Stimulated activated CD4-positive, alpha-beta T cell treated with anti-CD3 and anti-CD28 coated beads, Interleukin-1b, Interleukin-23, amount 100 ng/mL, for 24 hours (primary cell): ENCODE measurements at regions not wholly inside any gene's neighbourhood (a gene's known extent, or its start where the extent isn't known, plus 50 kb on each side); places are given as distances from the start of the nearest gene placed in this dataset.

Experiments
- DNase-seq, 4 experiments: peaks; one replicate each; pipeline ENCODE4 v3.0.0-alpha.2; 2020; ENCODE audit warnings: low read depth in 4 of 4, low spot score in 1 of 4

DNA sequence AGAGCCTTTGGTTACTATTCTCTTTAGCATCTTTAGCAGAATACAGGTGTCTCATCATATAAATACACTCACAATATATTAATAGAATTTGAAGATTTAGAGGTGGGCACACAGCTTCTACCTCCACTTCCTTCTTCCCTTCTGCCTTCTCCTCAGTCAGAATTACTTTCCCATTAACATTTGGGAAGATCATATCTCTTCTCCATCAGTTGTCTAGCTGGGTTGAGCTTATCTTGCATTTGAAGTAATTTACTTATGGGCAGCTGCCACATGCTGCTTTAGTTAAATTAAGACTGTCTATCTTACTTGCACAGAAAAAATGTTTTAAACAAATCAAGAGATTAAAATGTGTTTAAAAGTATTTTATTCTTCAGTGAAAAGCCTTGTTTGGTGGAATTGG is 110.1 kb upstream of the ASIC2 start:
- DNase-seq, result no peak

DNA sequence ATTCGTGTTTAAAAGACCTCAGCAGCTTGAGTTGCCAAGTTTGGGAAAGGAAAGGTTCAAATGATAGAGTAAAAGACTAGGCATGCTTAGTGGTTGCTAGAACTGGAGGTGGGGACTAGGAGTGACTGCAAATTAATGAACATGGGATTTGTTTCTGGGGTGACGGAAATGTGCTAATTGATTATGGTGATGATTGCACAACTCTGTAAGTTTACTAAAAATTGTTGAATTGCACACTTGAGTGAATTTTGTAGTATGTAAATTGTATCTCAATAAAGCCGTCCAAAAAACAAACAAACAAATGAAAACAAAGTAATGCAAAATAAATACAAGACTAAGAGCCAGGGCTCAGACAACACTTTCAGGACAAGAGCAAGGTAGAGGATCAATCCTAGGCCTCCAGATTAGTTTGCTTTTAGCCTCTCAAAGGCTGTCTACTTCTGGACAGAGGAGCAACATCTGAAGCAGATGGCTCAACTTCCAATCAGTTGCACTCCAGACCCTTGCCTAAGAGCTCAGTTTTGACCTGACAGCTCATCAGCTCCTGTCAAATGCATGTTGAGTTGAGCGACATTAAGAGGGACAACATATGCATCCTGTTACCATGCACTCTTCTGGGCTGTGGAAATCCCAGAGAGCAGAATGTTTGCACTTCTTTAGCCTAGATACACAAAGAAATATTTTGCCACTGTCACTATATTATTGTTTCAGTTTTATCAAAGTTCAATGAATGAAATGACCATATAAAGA is 111.2 kb upstream of the ASIC2 start:
- no peak for DNase-seq

DNA sequence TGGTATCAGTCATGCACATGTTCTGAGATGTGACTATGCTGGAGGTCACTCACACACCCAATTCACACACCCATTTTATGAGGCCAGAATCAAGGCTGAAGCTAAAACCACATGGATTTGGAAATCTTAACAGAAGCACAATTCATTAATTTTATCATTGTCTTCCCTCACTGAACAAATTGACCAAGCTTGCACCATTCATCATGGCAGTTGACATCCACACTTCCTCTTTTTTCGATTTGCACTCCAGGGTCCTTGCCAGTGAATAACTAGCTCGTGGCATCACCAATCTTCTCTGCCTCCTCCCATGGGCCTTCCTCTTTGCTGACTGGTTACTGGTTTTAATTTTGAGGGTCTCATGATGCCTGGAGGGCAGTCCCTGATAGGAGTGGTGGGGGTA is 123.0 kb upstream of the ASIC2 start:
- DNase-seq, result no peak

DNA sequence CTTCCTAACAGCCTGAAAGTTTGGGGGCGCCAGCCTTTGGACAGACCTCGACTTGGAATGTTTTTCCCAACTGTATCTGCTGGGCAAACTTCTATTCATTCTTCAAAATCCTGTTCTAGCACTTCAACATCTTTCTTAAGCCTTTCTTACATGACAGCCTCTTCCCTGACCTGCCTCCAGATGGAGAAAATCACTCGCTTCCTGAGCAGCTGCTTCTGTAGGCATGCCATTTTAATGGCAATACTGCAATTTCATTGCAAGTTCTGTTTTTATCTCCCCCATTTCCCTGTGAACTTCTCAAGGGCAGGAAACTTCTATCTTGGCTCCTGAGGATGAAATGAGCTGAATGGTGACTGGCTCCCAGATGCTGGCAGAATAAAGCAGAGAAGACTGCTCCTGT is 128.8 kb upstream of the ASIC2 start:
- DNase-seq, result no peak

DNA sequence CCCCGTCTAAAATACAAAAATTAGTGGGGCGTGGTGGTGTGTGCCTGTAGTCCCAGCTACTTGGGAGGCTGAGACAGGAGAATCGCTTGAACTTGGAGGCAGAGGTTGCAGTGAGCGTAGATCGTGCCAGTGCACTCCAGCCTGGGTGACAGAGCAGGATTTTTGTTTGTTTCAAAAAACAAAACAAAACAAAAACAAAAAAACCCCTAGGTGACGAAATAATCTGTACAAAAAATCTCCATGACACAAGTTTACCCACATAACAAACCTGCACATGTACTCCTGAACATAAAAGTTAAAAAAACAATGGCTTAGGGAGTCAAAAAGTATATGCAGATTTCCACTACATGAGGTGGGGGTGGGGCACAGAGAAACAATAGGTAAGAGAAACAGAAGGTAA is 140.5 kb upstream of the ASIC2 start:
- DNase-seq, result no peak

DNA sequence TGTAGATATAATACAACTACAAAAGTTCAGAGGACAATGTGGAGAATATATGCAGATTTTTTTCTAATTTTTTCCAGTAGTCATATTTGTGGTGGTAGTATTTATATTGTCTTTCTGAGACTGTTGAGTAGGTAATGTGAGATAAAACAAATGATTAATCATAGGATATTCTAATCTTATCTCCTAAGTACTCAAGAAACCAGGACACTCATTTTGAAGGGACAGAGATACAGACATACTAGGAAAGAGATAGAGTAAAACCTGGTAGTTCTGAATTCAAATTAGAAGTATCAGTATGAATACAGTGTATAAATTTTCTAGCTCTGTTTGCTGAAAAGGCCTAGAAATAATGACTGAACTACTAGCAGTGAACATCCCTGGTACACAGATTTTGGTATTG is 141.7 kb upstream of the ASIC2 start:
- DNase-seq, result no peak

DNA sequence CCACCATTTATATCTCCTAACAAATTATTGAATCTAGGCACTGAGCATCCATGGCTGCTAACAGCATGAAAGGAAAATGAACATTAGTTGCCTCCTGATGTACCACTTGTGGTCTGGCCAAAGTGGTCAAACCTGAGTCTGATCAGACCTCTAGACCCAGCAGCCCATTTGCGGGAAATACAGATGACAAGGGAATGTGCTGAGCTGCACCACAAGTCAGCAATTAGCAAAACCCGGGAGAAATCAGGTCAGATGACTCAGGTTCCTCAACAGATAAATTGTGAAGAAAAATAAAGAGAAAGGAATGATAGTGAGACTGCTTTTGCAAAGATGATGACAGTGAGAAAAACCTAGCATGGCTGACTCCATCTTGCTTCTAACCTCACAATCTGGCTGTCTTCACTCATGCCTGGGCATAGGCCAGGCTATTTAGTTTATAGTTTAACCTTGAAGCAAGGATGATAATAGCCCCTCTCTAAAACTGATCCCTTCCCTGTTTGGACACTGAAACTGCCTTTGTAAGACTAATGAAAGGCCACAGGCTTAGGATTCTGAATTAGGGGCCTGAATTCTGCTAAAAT is 142.7 kb upstream of the ASIC2 start:
- DNase-seq, result no peak

DNA sequence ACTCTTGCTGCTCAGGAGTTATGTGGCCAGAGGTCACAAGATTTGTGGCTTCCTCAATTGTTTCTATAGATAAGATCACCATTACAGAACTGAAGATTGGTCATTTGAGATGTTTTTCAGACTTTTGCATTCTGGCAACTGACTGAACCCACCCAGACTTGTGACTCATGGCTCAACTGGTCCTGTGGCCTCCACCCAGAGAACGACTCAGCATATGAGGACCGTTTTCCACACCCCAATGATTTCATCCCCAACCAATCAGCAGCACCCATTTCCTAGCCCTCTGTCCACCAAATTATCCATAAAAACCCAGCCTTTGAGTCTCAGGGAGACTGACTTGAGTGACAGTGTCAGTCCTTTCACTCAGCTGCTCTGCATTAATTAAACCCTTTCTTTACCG is 143.2 kb upstream of the ASIC2 start:
- no peak for DNase-seq

DNA sequence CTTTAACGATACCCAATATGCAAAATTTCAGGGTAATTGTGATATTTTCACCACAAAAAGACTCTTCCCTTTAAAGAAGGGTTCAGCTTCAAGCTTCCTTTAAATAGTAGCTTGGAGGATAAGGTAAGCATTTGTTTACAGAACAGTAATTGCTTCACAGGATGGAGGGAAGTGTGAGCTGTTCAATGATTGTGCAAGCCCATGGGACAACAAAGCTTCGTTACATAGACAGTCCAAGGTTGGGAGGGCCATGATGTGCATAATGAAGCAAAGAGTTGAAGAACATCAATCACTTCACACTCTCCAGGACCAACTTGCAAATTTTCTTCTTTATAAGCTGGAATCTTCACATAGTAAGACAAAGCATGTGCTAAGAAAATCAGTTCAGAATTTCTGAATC is 145.0 kb upstream of the ASIC2 start:
- DNase-seq, result no peak

DNA sequence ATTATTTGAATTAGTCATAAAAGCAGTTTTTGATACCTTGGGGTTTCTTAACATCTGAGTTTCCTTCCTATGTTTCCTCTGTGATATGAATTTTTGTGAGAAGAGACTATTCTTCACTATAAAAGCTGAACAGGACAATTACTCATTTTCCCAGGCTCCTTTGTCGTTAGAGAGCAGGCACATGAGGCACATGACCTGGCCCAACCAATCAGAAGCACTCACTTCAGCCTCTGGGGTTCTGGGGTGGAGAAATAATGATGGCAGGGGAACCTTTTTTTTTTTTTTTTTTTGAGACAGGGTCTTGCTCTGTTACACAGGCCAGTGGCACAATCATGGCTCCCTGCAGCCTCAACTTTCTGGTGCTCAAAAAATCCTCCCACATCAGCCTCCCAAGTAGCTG is 145.5 kb upstream of the ASIC2 start:
- no peak for DNase-seq

DNA sequence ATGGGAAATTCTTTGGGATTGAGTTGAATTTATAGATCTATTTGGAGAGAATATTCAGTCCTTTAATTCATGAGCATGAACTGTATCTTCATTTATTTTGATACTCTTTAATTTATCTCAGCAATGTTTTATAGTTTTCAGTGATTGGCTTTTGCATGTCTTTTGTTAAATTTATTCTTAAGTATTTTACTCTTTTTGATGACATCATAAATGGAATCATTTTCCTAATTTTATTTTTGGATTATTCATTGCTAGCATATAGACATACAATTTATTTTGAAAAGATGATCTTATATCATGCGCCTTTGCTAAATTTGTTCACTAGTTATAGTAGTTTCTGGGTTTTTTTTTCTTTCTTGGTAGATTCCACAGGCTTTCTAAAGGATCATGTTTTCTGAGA is 149.2 kb upstream of the ASIC2 start:
- DNase-seq, result no peak

DNA sequence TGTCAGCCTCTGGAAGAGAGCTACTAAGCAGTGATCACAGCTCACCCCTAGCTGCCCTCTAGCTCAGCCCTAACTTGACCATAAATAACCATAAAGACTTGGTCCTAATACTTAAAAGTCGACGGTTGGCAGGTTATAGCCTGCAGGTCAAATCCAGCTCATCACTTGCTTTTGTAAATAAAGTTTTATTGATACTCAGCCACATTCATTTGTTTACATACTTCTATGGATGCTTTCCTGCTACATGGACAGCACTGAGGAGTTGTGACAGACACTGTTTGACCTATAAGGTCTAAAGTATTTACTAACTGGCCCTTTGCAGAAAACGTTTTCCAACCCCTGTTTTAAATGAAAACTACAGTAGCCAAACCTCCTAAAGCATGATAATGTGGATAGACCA is 151.6 kb upstream of the ASIC2 start:
- DNase-seq, result no peak

DNA sequence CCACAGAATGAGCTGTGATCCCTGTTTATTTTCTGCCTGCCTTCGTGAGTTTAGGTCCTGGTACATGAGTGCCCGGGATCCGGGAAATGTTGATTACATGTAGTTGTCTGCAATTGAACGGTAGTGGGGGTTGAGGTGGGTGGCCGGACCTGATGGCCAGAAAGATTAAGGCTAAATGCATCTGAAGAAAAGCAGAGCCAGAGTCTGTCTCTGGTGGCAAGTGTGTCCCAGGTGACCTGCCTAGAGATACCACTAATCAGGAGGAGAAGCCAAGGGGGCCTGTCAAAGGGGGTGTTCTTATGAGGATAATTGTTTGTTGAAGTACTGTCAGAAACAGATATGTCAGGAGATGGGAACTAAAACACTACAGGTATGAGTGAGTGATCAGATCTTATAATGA is 154.0 kb upstream of the ASIC2 start:
- DNase-seq, result no peak

DNA sequence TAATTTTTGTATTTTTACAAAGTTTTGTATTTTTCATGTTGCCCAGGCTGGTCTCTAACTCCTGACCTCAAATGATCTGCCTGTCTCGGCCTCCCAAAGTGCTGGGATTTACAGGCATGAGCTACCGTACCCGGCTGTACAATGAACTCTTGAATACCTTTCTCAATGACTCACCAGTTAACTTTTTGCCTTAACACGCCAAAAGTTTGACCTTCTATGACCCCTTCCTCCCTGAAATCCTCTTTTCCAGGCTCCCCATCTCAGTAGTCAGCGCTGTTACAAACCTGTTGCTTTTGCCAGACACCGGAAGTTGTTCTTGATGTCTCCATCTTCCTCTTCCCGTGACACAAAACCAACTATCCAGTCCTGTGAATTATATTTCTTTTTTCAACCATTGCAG is 158.1 kb upstream of the ASIC2 start:
- no peak for DNase-seq

DNA sequence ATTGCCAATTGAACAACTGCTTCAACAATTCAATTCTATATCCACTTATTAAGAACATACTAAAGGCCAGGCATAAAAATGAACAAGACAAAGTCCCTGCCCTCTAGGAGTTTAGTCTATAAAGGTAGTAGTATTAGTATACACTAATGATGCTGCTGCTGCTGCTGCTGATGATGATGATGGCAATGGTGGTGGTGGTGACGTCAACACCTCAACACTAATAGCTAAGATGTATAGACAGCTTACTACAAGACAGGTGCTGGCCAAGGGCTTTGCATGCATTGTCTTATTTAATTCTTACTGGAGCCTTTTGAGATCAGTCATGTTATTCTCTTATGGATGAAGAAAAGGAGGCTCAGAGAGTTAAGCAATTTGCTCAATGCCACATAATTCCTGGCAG is 164.4 kb upstream of the ASIC2 start:
- DNase-seq, result no peak

DNA sequence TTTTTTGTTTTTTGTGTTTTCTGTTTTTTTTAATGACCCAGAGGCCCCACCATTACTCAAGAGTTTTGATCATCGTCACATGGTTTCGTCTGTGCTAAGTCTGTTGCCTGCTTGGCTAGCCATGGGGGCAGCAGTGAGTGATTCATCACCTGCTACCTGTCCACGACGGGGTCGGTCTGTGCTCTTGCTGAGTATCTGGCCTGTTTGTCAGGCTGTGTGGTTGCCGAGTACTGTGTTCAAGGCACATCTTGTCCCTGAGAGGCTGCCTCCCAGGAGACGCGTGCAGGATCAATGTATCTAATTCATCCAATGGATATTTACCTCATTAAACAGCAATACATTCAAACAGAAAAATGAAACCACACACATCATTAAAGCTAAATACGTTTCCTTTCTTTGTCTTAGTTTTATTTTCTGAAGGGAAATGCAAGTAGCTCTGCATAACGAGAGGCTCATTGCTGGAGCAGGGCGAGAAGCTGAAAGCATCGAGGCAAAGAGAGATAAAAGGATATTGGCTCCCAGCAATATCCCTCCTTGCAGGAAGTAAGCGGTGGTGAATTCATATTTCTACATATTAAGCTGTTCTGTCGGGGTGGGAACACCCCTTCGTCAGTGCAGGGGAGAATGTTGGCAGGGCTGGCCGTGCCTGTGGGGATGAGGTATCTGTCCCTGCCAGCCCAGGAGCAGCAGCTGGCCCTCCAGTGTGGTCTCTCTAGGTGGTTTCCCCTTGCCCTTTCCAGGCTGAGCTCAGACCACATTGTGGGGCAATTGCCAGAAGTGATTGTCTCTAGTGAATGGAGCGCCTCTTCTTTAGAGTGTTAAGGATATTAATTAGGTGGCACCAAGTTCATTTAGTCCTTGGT is 166.2 kb upstream of the ASIC2 start:
- DNase-seq, result no peak

DNA sequence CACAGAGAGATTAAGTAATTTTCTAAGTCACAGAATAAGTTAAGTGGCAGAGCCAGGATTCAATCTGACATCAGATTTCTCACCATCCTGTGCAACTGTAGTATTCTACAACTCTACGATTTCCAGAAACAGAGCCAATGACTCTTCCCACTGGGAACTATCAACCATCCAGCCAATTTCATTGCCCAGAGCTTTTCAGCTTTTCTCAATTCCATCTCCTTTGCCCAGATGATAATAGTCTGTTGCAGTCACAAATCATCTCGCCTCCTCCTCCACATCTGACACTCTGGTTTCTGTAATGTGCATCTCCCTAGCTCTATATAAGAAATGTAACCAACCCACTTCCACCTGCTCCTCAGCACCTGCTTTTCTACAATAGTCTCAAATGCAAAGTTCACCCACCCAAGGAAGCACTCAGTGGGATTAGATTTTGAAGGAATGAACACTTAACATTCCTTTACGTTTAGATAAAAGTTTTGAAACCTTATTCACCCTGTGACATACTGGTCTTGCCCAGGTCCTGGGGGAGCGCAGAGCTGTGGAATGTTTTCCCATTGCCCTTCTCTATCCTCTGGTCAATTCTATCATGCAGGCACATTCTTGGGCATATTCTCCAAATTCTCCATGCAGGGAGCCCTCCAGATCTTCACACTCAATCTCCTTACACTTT is 167.8 kb upstream of the ASIC2 start:
- DNase-seq, result no peak

DNA sequence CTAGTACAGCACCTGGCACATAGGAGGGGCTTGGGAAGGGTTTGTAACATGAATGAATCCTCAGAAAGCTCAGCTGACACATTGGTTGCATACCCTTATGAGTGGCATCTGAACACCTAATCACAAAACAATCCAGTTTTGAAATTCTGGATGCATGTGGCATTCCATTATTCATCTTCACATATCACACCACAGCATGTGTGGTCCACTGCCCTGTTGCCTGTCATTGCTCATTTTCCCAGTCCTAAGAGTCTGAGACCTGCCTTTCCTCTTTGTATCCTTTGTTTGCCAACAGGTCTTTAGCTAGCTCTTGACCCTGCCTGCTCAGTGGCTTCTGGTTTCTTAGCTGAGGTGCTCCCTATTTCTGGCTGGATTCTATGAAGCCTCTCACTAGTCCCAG is 170.8 kb upstream of the ASIC2 start:
- DNase-seq, result no peak

DNA sequence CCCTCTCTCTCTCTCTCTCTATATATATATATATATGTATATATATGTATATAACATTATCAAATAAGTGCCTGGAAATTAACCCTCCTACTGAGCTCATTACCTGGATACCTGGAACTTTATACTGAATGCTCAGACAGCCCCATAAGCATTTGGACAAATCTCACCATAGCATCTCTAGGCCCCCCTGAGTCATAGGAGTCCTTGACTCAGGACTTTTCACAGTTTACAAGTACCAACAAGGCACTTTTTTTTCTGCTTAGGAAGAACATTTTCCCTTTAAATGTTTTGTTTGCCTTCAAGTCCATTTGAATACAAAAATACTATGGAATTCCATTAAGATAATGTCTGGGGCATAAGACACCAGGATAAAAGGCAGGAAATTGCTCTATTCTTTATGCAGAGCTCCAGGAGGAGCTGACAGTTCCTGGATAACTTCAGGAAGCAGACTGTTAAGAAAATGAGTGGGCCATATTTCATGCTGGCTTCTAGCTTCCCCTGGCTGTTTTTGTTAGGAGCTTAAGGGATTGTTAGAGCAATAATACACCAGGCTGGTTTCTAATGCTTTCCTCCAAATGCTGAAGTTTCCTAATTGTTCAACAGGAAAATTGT is 171.7 kb upstream of the ASIC2 start:
- DNase-seq, result no peak

DNA sequence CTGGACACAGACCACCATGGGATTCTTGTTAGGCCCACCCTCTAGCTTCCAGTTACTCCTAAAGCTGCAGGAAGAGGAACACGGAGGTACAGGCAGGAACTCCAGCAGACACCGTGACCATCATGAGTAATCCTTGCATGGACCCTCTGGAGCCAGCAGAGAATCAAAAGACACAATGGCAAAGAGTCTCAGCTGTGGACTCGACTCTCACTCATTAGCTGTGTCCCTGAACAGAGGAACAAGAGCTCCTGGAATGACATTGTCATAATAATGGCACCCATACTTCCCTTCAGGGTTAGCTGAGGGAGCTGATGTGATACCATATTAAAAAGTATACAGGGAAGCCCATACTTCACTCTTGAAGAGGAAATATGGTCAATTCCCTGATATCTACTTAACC is 176.3 kb upstream of the ASIC2 start:
- DNase-seq, result no peak

DNA sequence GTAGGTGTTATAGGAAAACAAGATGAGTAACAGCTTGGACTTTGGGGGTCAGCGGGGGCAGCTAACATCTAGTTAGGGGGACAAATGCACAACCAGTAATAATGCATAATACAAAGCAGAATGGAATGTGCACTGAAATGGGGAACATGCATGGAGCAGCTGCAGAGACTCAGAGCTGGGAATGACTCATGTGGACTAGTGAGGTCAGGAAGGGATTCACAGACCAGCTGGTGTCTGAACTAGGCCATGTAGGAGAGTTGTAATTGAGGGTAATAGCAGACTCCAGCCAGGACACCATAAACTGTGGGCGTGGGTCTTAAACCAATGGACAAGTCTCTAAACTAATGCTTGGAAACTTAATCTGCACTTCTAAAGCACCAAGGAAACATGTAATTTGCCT is 176.8 kb upstream of the ASIC2 start:
- DNase-seq, result no peak
